ENCODE measurements at regions not wholly inside any gene's neighbourhood (a gene's known extent, or its start where the extent isn't known, plus 50 kb on each side); places are given as distances from the start of the nearest gene placed in this dataset.

DNA sequence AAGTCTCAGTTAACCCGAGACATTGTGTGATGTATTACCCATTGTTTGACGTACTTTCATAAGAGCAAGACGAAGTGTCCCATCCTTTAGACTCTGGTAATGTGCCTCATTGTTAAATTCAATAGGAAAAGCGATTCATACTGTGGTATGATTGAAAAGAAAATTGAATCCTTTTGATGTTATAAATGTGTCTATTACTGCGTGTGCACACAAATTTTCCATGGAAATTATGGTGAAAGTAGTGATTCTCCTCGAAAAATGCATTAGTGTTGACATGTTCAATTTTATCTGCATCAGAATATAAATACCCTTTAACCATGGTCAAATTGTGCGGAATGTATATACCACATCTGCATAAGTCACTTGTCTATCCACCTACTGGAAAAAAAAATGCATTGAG lies 386.8 kb downstream of the INSC start:
- TF ChIP-seq, protein P1, sequence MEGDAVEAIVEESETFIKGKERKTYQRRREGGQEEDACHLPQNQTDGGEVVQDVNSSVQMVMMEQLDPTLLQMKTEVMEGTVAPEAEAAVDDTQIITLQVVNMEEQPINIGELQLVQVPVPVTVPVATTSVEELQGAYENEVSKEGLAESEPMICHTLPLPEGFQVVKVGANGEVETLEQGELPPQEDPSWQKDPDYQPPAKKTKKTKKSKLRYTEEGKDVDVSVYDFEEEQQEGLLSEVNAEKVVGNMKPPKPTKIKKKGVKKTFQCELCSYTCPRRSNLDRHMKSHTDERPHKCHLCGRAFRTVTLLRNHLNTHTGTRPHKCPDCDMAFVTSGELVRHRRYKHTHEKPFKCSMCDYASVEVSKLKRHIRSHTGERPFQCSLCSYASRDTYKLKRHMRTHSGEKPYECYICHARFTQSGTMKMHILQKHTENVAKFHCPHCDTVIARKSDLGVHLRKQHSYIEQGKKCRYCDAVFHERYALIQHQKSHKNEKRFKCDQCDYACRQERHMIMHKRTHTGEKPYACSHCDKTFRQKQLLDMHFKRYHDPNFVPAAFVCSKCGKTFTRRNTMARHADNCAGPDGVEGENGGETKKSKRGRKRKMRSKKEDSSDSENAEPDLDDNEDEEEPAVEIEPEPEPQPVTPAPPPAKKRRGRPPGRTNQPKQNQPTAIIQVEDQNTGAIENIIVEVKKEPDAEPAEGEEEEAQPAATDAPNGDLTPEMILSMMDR (IDR thresholded peaks at IDR 0.05; ENCODE audit: low read length, missing control alignments) = no peak
- H3K4me3 ChIP-seq (replicated peaks; ENCODE audit: low read depth, low read length) = no peak overlapping the region
- no peak for DNase-seq (ENCODE audit: low read depth)

DNA sequence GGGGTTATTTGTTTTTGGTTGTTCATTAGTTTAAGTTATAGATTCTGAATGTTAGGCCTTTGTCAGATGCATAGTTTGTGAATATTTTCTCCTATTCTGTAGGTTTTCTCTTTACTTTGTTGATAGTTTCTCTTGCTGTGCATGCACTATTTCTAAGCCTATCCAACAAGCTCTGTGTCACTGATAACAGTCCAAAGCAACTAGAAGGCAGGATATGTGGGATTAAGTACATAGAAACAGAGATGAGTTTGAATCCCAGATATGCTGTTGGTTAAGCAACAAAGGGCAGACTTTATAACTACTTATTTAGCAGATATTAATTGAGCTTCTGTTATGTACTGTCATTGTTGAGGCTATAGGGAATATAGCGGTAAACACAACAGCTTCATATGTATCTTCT lies 390.4 kb downstream of the INSC start:
- DNase-seq (ENCODE audit: low read depth) = no peak
- no peak overlapping the region for H3K4me3 ChIP-seq (replicated peaks; ENCODE audit: low read depth, low read length)
- TF ChIP-seq, protein P1 (IDR thresholded peaks at IDR 0.05; ENCODE audit: low read length, missing control alignments) = no peak

DNA sequence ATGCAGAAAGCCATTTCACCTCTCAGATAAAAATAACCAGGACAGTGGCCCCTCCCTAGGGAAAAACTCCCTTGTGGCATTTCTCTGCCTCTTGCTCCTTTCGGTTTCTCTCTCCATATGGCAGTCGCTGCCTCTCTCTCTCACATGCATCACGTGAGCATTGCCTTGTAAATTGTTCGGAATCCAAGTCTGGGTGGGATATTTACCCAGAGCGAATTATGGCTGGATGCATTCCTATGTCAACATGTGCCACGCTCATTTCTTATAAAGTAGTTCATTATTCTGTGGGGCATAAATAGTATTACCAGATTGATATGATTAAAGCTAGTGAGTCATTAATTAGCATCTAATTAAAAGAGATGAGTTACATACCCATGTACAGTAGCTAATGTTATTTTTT lies 392.9 kb downstream of the INSC start:
- TF ChIP-seq, protein P1 (IDR thresholded peaks at IDR 0.05; ENCODE audit: low read length, missing control alignments) = no peak
- no peak overlapping the region for H3K4me3 ChIP-seq (replicated peaks; ENCODE audit: low read depth, low read length)
- DNase-seq (ENCODE audit: low read depth) = no peak

DNA sequence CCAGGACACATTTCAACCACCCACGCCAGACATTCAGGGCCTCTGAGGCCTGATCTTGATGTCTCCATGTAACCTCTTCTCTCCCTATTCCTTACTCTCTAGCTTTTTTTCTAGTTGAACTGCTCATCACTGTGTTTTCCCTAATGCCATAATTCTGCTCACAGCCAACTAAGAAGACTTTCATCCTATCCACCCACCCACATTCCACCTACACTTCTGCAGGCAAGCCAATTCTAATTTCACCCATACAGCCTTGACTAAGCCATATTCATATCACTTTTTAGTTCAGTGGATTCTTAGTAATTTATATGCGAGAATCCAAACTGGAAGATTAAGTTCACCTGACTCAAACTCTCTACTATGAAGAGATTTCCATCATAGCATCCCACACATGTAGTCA lies 394.4 kb downstream of the INSC start:
- no peak overlapping the region for H3K4me3 ChIP-seq (replicated peaks; ENCODE audit: low read depth, low read length)
- TF ChIP-seq, protein P1 (IDR thresholded peaks at IDR 0.05; ENCODE audit: low read length, missing control alignments) = no peak
- DNase-seq (ENCODE audit: low read depth) = no peak

DNA sequence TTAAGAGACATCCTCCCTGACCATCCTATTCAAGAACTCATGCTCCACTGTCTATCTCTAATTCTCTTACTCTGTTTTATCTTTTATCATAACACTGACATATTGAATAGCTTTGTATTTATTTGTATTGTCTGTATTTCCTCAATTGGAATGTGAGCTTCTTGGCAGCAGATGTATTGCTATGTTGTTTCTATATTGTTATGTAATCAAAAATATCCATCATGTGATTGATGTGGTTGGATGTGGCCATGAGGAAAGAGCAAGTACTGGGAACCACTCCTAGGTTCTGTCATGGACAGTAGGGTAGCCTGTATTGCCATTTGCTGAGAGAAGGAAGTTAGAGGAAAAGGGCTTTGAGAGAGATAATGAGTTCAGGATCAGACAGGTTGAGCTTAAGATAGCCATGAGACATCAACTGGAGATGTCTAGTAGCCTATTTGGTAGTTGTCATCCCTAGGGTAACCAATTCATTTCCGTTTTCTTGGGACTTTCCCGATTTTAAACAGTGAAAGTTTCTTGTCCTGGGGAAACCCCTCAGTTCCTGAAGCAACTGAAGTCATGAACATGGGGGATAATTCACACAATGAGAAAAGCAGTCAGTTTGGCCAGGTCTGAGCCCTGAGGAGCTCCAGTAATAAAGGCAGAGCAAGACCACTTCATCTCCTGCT lies 404.5 kb downstream of the INSC start:
- no peak overlapping the region for H3K4me3 ChIP-seq (replicated peaks; ENCODE audit: low read depth, low read length)
- TF ChIP-seq, protein P1 (IDR thresholded peaks at IDR 0.05; ENCODE audit: low read length, missing control alignments) = no peak
- no peak for DNase-seq (ENCODE audit: low read depth)

DNA sequence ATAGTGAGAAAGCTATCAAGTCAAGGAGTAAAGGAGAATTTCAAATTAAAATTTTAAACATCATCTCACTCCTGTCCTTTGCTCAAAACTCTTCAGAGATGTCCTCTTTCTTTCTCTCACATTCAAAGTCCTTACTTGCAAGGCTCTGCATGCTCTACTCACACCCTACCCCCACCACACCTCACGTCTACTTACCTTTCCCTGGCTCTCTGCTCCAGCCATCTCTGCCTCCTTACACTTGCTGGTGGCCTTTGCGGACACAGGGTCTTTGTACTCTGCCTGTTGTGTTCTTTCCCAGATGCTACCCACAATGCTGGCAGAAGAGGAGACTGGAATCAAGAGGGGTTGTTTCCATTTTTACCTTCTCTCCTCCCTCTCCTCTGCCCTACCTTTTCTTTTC lies 405.2 kb downstream of the INSC start:
- TF ChIP-seq, protein P1 (IDR thresholded peaks at IDR 0.05; ENCODE audit: low read length, missing control alignments) = no peak
- no peak for DNase-seq (ENCODE audit: low read depth)
- H3K4me3 ChIP-seq (replicated peaks; ENCODE audit: low read depth, low read length) = no peak overlapping the region

DNA sequence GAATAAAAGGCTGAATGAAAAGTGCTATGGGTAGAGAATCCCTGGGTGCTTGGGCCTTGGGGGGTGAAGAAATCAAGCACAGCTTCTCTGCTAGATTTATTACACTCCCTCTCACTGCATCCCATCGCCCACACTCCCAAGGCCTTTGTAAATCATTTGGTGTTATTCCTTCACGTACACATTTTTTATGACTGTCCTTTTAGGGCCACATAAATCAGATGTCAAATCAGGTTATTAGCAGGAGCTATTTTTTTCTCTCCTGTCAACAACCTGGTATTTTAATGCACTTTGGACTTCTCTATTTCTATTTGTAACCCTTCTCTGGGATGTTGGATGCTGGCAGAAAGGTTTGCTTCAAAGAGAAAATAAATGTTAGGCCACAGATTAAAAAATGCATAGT lies 408.8 kb downstream of the INSC start:
- H3K4me3 ChIP-seq (replicated peaks; ENCODE audit: low read depth, low read length) = no peak overlapping the region
- TF ChIP-seq, protein P1 (IDR thresholded peaks at IDR 0.05; ENCODE audit: low read length, missing control alignments) = no peak
- no peak for DNase-seq (ENCODE audit: low read depth)

Data from fibroblast of pulmonary artery (primary cell).